T47D (cell line): ENCODE measurements at regions not wholly inside any gene's neighbourhood (a gene's known extent, or its start where the extent isn't known, plus 50 kb on each side); places are given as distances from the start of the nearest gene placed in this dataset.
A peak's percentile ranks its signal among the peaks of the same experiment; 100 is the strongest.

ENCODE experiments used
- DNase-seq, 2 experiments: peaks; one replicate each; pipeline versions ENCODE4 v3.0.0 to v3.0.0-alpha.2; 2011 to 2012; ENCODE audit warnings: low read depth in 1 of 2, low spot score in 1 of 2
- JUND ChIP-seq: IDR thresholded peaks from 2 replicates; pipeline ENCODE4 v1.6.1; 2012; ENCODE audit warnings: low read depth
- in situ Hi-C: cut with HindIII; loops from 2 replicates; pipeline ENCODE4 v1.10.0; 2016; ENCODE audit warnings: low sequenced_read_pairs, low pct_unique_long_range_greater_than_20kb

GRCh38 chr7:17140406-17140805, 158.0 kb upstream of the AHR start:
- no peak for TF ChIP-seq JUND
- in situ Hi-C loops, result no loop called here
- DNase-seq, result no peak

GRCh38 chr7:17142831-17143541, 155.5 kb upstream of the AHR start:
- no peak for TF ChIP-seq JUND
- DNase-seq, result no peak
- in situ Hi-C loops, result no loop called here

GRCh38 chr7:17144322-17144721, 154.1 kb upstream of the AHR start:
- DNase-seq, result no peak
- in situ Hi-C loops, result no loop called here
- no peak for TF ChIP-seq JUND

GRCh38 chr7:17146621-17147020, 151.8 kb upstream of the AHR start:
- in situ Hi-C loops, result no loop called here
- no peak for TF ChIP-seq JUND
- no peak for DNase-seq

GRCh38 chr7:17147409-17147808, 151.0 kb upstream of the AHR start:
- in situ Hi-C loops, result no loop called here
- TF ChIP-seq JUND, result no peak
- DNase-seq, result no peak

GRCh38 chr7:17150018-17150417, 148.4 kb upstream of the AHR start:
- no peak for TF ChIP-seq JUND
- in situ Hi-C loops, result no loop called here

GRCh38 chr7:17152721-17153120, 145.7 kb upstream of the AHR start:
- no peak for TF ChIP-seq JUND
- in situ Hi-C loops, result no loop called here
- no peak for DNase-seq

More at GRCh38 chr7:17150018-17150417, 148.4 kb upstream of the AHR start:
- no peak for DNase-seq

GRCh38 chr7:17153536-17153935, 144.9 kb upstream of the AHR start:
- no peak for TF ChIP-seq JUND
- in situ Hi-C loops, result no loop called here
- DNase-seq, result no peak

- DNase-seq, result no peak
- TF ChIP-seq JUND, result no peak
- in situ Hi-C loops, result no loop called here
These were observed 142.9 kb upstream of the AHR start for GRCh38 chr7:17155529-17155928.

GRCh38 chr7:17158261-17158660, 140.2 kb upstream of the AHR start:
- DNase-seq, result peak; percentile 8 to 73
- in situ Hi-C loops, result no loop called here
- no peak for TF ChIP-seq JUND

GRCh38 chr7:17159500-17160037, 138.9 kb upstream of the AHR start:
- DNase-seq, result no peak
- in situ Hi-C loops, result no loop called here
- no peak for TF ChIP-seq JUND

GRCh38 chr7:17166824-17167379, 131.6 kb upstream of the AHR start:
- TF ChIP-seq JUND, result no peak
- DNase-seq, result no peak

GRCh38 chr7:17168416-17168815, 130.0 kb upstream of the AHR start:
- DNase-seq, result no peak
- no peak for TF ChIP-seq JUND
- in situ Hi-C loops, result no loop called here

More at GRCh38 chr7:17166824-17167379, 131.6 kb upstream of the AHR start:
- in situ Hi-C loops, result no loop called here

GRCh38 chr7:17171427-17171826, 127.0 kb upstream of the AHR start:
- in situ Hi-C loops, result no loop called here
- DNase-seq, result no peak
- TF ChIP-seq JUND, result no peak
